T47D (cell line): ENCODE measurements at regions not wholly inside any gene's neighbourhood (a gene's known extent, or its start where the extent isn't known, plus 50 kb on each side); places are given as distances from the start of the nearest gene placed in this dataset.
A peak's percentile ranks its signal among the peaks of the same experiment; 100 is the strongest.

Source experiments
- DNase-seq, 2 experiments: peaks; one replicate each; pipeline versions ENCODE4 v3.0.0 to v3.0.0-alpha.2; 2011 to 2012; ENCODE audit warnings: low read depth in 1 of 2, low spot score in 1 of 2
- JUND ChIP-seq: IDR thresholded peaks from 2 replicates; pipeline ENCODE4 v1.6.1; 2012; ENCODE audit warnings: low read depth
- in situ Hi-C: cut with HindIII; loops from 2 replicates; pipeline ENCODE4 v1.10.0; 2016; ENCODE audit warnings: low sequenced_read_pairs, low pct_unique_long_range_greater_than_20kb

DNA sequence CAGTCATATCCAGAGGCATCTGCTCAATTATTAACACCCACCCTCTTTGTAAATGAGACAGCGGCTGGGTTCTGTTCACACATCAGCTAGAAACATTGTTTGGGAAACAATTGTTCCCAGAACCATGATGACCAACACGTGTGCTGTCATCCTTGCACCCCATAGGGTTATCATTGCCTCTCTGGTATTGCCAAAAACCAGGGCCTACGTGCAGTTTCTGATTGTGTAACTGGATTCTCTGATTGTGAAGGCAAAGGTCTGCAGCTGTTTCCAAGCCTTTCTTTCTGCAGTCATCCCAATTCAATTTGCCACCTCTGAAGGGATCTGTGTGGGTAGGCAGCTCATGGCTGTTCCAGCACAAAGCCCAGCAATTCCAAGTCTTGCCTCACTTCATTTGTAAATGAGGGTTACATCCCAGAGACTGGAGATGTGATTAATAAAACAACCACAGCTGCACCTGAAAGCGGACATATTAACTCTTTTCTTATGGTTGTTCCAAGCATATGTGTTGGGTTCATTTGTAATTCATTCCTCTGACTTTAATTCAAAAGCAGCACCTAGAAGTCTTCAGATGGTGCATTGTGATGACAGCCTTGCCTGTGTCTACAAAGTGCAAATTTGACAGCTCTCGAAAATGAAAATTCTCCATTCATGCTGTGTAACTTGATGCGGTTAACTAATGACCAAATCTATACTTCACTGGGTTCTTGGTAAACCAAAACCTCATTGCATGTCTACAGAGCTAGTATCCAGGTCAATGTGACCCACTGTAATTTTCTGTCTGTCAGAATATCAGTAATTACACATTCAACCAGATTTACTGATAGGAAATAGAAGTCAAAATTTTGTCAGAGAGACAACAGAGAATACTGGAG, 66.6 kb downstream of the YIPF5 start:
- no peak for TF ChIP-seq JUND
- DNase-seq: peak in 1 of 2 experiments; percentile 82
- in situ Hi-C loops: no loop called here

DNA sequence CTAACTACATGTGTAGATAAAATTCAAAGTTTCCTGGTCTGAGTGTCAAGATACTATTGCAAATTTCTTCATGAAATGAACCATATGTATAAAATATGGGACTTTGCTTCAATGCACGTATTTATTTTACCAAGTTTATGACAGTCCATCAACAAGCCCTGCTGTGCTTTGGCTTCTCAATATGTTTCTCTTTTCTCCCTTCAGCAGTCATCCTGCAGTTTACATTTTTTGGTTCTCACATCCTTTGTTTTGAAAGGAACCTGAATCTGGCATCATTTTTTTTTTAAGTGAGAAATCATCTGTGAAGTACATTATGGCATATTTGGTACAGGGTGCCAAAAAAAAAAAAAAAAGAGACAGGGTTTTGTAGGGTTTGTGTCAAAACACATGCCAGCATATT, 65.1 kb downstream of the YIPF5 start:
- no peak for TF ChIP-seq JUND
- no peak for DNase-seq
- in situ Hi-C loops: no loop called here

DNA sequence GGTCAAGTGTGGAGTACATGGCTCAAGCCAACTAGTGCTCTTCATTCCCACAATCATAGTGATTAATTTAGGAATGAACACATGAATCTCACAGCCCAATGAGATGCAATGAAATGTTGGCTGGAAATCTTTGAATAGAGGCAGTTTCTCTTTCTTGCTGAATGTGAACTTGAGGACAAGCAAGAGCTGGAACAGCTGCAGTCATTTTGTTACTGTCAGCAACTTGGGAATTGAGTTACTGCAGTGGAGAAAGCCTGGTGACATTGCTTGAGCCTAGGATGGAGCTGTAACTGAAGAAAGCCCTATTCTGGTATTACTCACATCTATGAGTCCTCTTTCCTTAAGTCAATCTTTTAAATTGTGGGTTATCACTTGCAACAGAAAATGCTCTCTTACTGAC, 62.3 kb downstream of the YIPF5 start:
- DNase-seq: no peak
- in situ Hi-C loops: no loop called here
- TF ChIP-seq JUND: no peak
